ENCODE measurements at regions not wholly inside any gene's neighbourhood (a gene's known extent, or its start where the extent isn't known, plus 50 kb on each side); places are given as distances from the start of the nearest gene placed in this dataset.

DNA sequence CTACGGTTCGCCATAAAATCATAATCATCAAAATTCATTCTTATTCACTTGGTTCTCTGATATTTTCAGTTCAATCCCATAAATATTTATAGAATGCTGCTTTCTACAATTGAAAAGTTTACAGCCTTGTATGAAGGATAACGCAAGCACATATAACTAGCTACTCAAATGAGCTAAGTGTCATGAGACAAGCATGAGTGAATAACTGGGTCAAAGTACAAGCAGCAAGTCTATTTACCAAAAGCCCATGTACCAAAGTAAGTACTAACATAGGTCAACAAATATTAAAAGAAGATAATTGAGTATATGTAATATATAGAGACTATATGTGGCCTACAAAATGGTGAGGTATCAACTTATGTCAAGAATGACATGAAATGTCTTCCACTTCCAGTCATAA is 596.6 kb downstream of the GBE1 start:
- TF ChIP-seq POLR2A (IDR thresholded peaks at IDR 0.05; ENCODE audit: low read depth, low read length) (no peak), POLR2AphosphoS5 (IDR thresholded peaks at IDR 0.05; ENCODE audit: low read depth, low read length) (no peak), TAF1 (IDR thresholded peaks at IDR 0.05; ENCODE audit: borderline replicate concordance, low read depth, low read length) (no peak)
